ENCODE measurements at regions not wholly inside any gene's neighbourhood (a gene's known extent, or its start where the extent isn't known, plus 50 kb on each side); places are given as distances from the start of the nearest gene placed in this dataset.

DNA sequence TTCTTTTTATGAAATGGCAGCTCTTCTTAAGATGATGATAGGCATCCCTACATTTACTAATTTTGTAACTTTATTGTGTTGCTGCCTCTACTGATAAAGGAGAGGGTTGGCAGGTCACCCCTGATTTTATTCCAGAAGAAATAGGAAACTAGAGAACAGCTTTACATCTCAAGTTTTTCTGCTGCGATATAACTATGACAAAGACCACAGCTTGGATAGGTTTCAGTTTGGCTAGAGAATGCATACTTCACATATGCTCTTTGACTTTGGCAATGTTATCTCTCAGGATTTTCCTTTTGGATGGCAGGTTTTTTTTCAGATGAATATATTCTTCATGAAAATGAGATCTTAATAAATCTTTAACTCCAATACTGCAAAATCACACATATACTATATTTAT, 395.3 kb upstream of the GOLIM4 start:
- H3K27me3 Mint-ChIP-seq, result no peaks in the 10 kb centered on the region
- no peak overlapping the region for H3K27ac Mint-ChIP-seq
- POLR2A ChIA-PET, result no interaction called here
- DNase-seq (no peak), ATAC-seq (ENCODE audit: low read depth) (no peak)
- no peaks in the 10 kb centered on the region for H3K9me3 Mint-ChIP-seq
- H3K4me1 Mint-ChIP-seq, result no peaks in the 10 kb centered on the region
- H3K4me3 Mint-ChIP-seq, result no peak overlapping the region
- H3K36me3 Mint-ChIP-seq, result no peaks in the 10 kb centered on the region

- Mint-ChIP-seq H3K4me3 (no peak overlapping the region), H3K27me3 (no peaks in the 10 kb centered on the region), H3K36me3 (no peaks in the 10 kb centered on the region), H3K27ac (no peak overlapping the region), H3K4me1 (no peaks in the 10 kb centered on the region), H3K9me3 (no peaks in the 10 kb centered on the region)
- POLR2A ChIA-PET, result no interaction called here
- ATAC-seq (ENCODE audit: low read depth) (no peak), DNase-seq (no peak)
These were observed 393.6 kb upstream of the GOLIM4 start for GRCh38 chr3:168489301-168489700.

- no peak for ATAC-seq (ENCODE audit: low read depth)
These were observed 390.2 kb upstream of the GOLIM4 start for GRCh38 chr3:168485936-168486335.

DNA sequence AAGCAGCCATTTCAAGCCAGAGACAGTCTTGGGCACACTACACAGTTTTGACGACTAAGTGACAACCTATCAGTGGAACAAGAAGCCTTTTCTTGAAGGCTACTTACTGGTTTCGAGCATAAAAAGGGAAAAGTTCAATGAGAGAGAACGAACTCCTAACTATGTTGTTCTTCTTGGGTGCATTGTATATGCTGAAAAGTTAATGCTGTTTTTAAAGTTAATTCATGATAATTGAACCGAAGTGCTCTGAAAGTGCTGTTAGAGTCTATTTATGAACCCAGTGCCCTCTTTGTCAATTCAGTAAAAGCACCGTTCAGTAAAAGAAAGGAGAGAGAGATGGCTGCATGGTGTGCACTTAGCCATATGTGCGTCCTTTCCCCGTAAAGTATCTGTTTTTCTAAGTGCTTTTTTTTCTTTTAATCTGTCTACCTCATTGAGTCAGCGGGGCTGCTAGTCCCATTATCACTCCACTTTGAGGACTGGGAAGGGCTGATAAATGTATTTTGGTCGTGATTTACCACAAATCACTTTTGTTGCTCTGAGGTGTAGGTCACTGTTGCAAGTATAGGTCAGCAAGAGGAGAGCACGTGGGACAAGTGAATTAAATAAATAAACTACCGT, 380.7 kb upstream of the GOLIM4 start:
- DNase-seq (no peak), ATAC-seq (ENCODE audit: low read depth) (no peak)
- POLR2A ChIA-PET, result no interaction called here
- no peaks in the 10 kb centered on the region for H3K36me3 Mint-ChIP-seq
- H3K4me1 Mint-ChIP-seq, result no peaks in the 10 kb centered on the region
- no peak overlapping the region for H3K27ac Mint-ChIP-seq
- no peak overlapping the region for H3K4me3 Mint-ChIP-seq
- H3K27me3 Mint-ChIP-seq, result peaks cover 2% of the 10 kb centered on the region
- no peaks in the 10 kb centered on the region for H3K9me3 Mint-ChIP-seq

More at GRCh38 chr3:168485936-168486335, 390.2 kb upstream of the GOLIM4 start:
- no peaks in the 10 kb centered on the region for H3K9me3 Mint-ChIP-seq
- DNase-seq, result no peak
- POLR2A ChIA-PET, result no interaction called here
- H3K36me3 Mint-ChIP-seq, result no peaks in the 10 kb centered on the region
- H3K4me3 Mint-ChIP-seq, result no peak overlapping the region
- no peaks in the 10 kb centered on the region for H3K27me3 Mint-ChIP-seq
- no peaks in the 10 kb centered on the region for H3K4me1 Mint-ChIP-seq
- H3K27ac Mint-ChIP-seq, result no peak overlapping the region

DNA sequence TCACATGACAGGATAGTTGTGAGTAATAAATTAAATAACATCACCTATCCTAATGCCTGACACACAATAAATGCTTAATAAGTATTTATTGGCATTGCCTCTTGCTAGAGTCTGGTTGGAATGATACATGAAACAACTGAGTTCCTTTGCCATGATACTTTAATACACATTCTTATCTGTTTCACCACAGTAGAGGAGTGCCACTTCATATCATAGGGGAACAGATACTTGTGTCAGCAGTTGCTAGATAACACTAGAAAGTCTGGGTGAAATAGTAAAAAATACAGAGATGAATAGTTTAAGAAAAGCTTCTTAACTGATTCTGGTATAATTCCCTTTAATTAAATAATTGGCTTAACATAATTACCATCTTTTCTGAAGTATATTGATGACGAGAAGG, 380.0 kb upstream of the GOLIM4 start:
- no peak for ATAC-seq (ENCODE audit: low read depth)
- Mint-ChIP-seq H3K27ac (no peak overlapping the region), H3K9me3 (no peaks in the 10 kb centered on the region), H3K4me1 (no peaks in the 10 kb centered on the region), H3K4me3 (no peak overlapping the region), H3K27me3 (peaks cover 2% of the 10 kb centered on the region), H3K36me3 (no peaks in the 10 kb centered on the region)
- POLR2A ChIA-PET, result no interaction called here
- no peak for DNase-seq

DNA sequence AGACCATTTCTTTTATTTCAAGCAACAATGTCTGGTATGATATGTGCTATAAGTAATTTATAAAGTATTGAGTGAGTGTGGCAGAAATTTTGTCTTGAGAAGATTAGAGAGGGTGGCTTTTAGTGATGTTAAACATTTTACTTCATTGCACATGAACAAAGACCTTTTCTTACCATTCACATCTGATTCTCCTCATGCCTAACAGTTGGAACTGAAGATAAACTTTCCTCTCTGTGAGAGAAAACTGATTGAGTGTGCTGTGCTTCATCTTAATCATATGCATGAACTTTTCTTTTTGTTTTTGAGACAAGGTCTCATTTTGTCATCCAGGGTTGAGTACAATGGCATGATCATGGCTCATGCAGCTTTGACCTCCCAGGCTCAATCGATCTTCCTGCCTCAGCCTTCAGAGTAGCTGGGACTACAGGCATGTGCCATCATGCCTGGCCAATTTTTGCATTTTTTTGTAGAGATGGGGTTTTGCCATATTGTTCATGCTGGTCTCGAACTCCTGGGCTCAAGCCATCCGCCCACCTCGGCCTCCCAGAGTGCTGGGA, 377.7 kb upstream of the GOLIM4 start:
- ATAC-seq (ENCODE audit: low read depth) (no peak), DNase-seq (no peak)
- H3K27ac Mint-ChIP-seq, result no peak overlapping the region
- H3K4me1 Mint-ChIP-seq, result no peaks in the 10 kb centered on the region
- POLR2A ChIA-PET, result no interaction called here
- no peaks in the 10 kb centered on the region for H3K9me3 Mint-ChIP-seq
- no peaks in the 10 kb centered on the region for H3K36me3 Mint-ChIP-seq
- peaks cover 2% of the 10 kb centered on the region for H3K27me3 Mint-ChIP-seq
- no peak overlapping the region for H3K4me3 Mint-ChIP-seq

GRCh38 chr3:168472783-168473182, 377.1 kb upstream of the GOLIM4 start:
- Mint-ChIP-seq H3K4me3 (no peak overlapping the region), H3K27me3 (peaks cover under 1% of the 10 kb centered on the region), H3K9me3 (no peaks in the 10 kb centered on the region), H3K36me3 (no peaks in the 10 kb centered on the region), H3K27ac (no peak overlapping the region), H3K4me1 (no peaks in the 10 kb centered on the region)
- POLR2A ChIA-PET, result no interaction called here
- DNase-seq, result no peak
- no peak for ATAC-seq (ENCODE audit: low read depth)

DNA sequence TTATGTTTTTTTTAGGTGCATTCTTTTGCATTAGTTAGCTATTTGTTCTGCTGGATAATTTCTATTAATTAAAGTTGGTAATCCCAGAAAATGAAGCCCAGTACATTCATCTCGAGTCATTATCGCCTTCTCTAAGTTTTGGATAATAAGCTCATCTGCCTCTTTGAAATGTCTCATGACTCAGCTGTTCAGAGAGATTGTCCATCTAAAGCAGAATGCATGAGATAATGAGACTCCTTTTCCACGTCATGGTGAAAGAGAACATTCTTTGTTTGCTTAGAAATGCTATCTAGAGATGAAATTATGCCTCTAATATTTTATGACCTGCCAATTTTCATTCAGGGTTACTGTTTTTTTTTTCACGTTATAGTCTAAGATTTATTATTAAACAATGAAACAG, 374.7 kb upstream of the GOLIM4 start:
- no peaks in the 10 kb centered on the region for H3K4me1 Mint-ChIP-seq
- no peaks in the 10 kb centered on the region for H3K36me3 Mint-ChIP-seq
- no peak for ATAC-seq (ENCODE audit: low read depth)
- H3K27me3 Mint-ChIP-seq, result no peaks in the 10 kb centered on the region
- no peak overlapping the region for H3K4me3 Mint-ChIP-seq
- no peak for DNase-seq
- no peak overlapping the region for H3K27ac Mint-ChIP-seq
- no peaks in the 10 kb centered on the region for H3K9me3 Mint-ChIP-seq
- POLR2A ChIA-PET, result no interaction called here

- Mint-ChIP-seq H3K4me1 (no peaks in the 10 kb centered on the region), H3K36me3 (no peaks in the 10 kb centered on the region), H3K4me3 (no peak overlapping the region), H3K9me3 (no peaks in the 10 kb centered on the region), H3K27me3 (no peaks in the 10 kb centered on the region), H3K27ac (no peak overlapping the region)
- DNase-seq, result no peak
- POLR2A ChIA-PET, result no interaction called here
- ATAC-seq (ENCODE audit: low read depth), result no peak
These were observed 373.7 kb upstream of the GOLIM4 start for GRCh38 chr3:168469436-168469835.

- DNase-seq (no peak), ATAC-seq (ENCODE audit: low read depth) (no peak)
- no peaks in the 10 kb centered on the region for H3K36me3 Mint-ChIP-seq
- H3K27me3 Mint-ChIP-seq, result no peaks in the 10 kb centered on the region
- no peaks in the 10 kb centered on the region for H3K4me1 Mint-ChIP-seq
- no peak overlapping the region for H3K27ac Mint-ChIP-seq
- POLR2A ChIA-PET, result no interaction called here
- H3K4me3 Mint-ChIP-seq, result no peak overlapping the region
- H3K9me3 Mint-ChIP-seq, result no peaks in the 10 kb centered on the region
These were observed 371.5 kb upstream of the GOLIM4 start for GRCh38 chr3:168467115-168467714.

GRCh38 chr3:168461793-168462192, 366.1 kb upstream of the GOLIM4 start:
- Mint-ChIP-seq H3K27me3 (no peaks in the 10 kb centered on the region), H3K27ac (no peak overlapping the region), H3K36me3 (no peaks in the 10 kb centered on the region), H3K4me1 (no peaks in the 10 kb centered on the region), H3K9me3 (no peaks in the 10 kb centered on the region), H3K4me3 (no peak overlapping the region)
- POLR2A ChIA-PET, result no interaction called here
- DNase-seq, result no peak
- no peak for ATAC-seq (ENCODE audit: low read depth)

- Mint-ChIP-seq H3K9me3 (no peaks in the 10 kb centered on the region), H3K4me1 (no peaks in the 10 kb centered on the region), H3K27ac (no peak overlapping the region), H3K27me3 (no peaks in the 10 kb centered on the region), H3K4me3 (no peak overlapping the region), H3K36me3 (no peaks in the 10 kb centered on the region)
- ATAC-seq (ENCODE audit: low read depth) (no peak), DNase-seq (no peak)
- POLR2A ChIA-PET, result no interaction called here
These were observed 363.6 kb upstream of the GOLIM4 start for GRCh38 chr3:168459226-168459784.

GRCh38 chr3:168457954-168458539, 362.3 kb upstream of the GOLIM4 start:
- Mint-ChIP-seq H3K9me3 (no peaks in the 10 kb centered on the region), H3K4me1 (no peaks in the 10 kb centered on the region), H3K27ac (no peak overlapping the region), H3K27me3 (no peaks in the 10 kb centered on the region), H3K4me3 (no peak overlapping the region), H3K36me3 (no peaks in the 10 kb centered on the region)
- POLR2A ChIA-PET, result no interaction called here
- ATAC-seq (ENCODE audit: low read depth) (no peak), DNase-seq (no peak)

DNA sequence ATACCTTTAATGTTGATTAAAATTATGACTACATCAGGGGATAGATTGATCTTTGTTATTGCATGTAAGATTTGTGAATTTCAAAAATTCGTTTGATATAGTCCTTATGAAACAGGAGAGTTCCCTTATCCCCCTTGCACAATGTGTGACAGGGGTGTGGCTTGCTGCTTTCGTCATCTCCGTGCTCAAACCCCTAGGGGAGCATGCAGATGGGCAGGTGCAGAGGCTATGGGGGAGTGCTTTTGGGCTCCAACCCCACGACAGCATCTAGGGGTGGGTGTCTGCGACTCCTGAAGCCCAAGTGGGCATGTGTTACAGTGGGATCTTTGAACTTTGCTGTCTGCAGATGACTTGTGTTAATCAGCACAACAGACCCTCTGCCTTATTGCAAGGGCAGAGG, 360.1 kb upstream of the GOLIM4 start:
- Mint-ChIP-seq H3K27ac (no peak overlapping the region), H3K4me1 (no peaks in the 10 kb centered on the region), H3K9me3 (no peaks in the 10 kb centered on the region), H3K4me3 (no peak overlapping the region), H3K36me3 (no peaks in the 10 kb centered on the region), H3K27me3 (no peaks in the 10 kb centered on the region)
- POLR2A ChIA-PET, result no interaction called here
- ATAC-seq (ENCODE audit: low read depth), result no peak
- DNase-seq, result no peak
